GM21390 (cell line): ENCODE measurements at regions not wholly inside any gene's neighbourhood (a gene's known extent, or its start where the extent isn't known, plus 50 kb on each side); places are given as distances from the start of the nearest gene placed in this dataset.
"Not testable (repeated sequence)": the region's sequence is repeated elsewhere in the genome, so short reads cannot be mapped to it uniquely, and the experiment has no call there.

Source experiments
- ATAC-seq: cut with Tn5 transposase; IDR thresholded peaks from one replicate; pipeline ENCODE4 v1.9.1; 2021; ENCODE audit not compliant: unreplicated experiment

- ATAC-seq, result no peak
Observed at GRCh38 chr7:24392774-24393173, 108.8 kb downstream of the NPY start.

- ATAC-seq, result no peak
Observed at GRCh38 chr7:24395512-24395911, 111.5 kb downstream of the NPY start.

- not testable (repeated sequence) for ATAC-seq
Observed at GRCh38 chr7:24396387-24396786, 112.4 kb downstream of the NPY start.

- peak; percentile 53 for ATAC-seq
Observed at GRCh38 chr7:24401628-24402593, 117.9 kb downstream of the NPY start.

- ATAC-seq, result no peak
Observed at GRCh38 chr7:24402655-24403054, 118.7 kb downstream of the NPY start.

GRCh38 chr7:24403557-24403956 lies 119.6 kb downstream of the NPY start:
- no peak for ATAC-seq

GRCh38 chr7:24404315-24404714 lies 120.3 kb downstream of the NPY start:
- ATAC-seq, result no peak

- ATAC-seq, result no peak
Observed at GRCh38 chr7:24405002-24405401, 121.0 kb downstream of the NPY start.

- peak; percentile 66 for ATAC-seq
Observed at GRCh38 chr7:24406053-24406788, 122.2 kb downstream of the NPY start.

- no peak for ATAC-seq
Observed at GRCh38 chr7:24406789-24407299, 122.9 kb downstream of the NPY start.

GRCh38 chr7:24407965-24408364 lies 124.0 kb downstream of the NPY start:
- ATAC-seq, result no peak

- no peak for ATAC-seq
Observed at GRCh38 chr7:24408798-24409430, 124.9 kb downstream of the NPY start.

- ATAC-seq, result no peak
Observed at GRCh38 chr7:24409431-24410024, 125.5 kb downstream of the NPY start.

GRCh38 chr7:24411226-24411625 lies 127.2 kb downstream of the NPY start:
- no peak for ATAC-seq

- ATAC-seq, result no peak
Observed at GRCh38 chr7:24417526-24418120, 133.6 kb downstream of the NPY start.

GRCh38 chr7:24419077-24419476 lies 135.1 kb downstream of the NPY start:
- ATAC-seq, result no peak

- ATAC-seq, result no peak
Observed at GRCh38 chr7:24419511-24419910, 135.5 kb downstream of the NPY start.

GRCh38 chr7:24422441-24423010 lies 138.5 kb downstream of the NPY start:
- ATAC-seq, result no peak

GRCh38 chr7:24425664-24426063 lies 141.7 kb downstream of the NPY start:
- ATAC-seq, result no peak

- ATAC-seq, result no peak
Observed at GRCh38 chr7:24427048-24427447, 143.1 kb downstream of the NPY start.
